Adrenal gland (tissue), 9 donors: ENCODE measurements at regions not wholly inside any gene's neighbourhood (a gene's known extent, or its start where the extent isn't known, plus 50 kb on each side); places are given as distances from the start of the nearest gene placed in this dataset.

Experiments used
- DNase-seq, 7 donors: peaks; one replicate each; pipeline ENCODE4 v3.0.0-alpha.2; 2019 to 2020
- H3K27ac ChIP-seq, 5 donors: fragments of 200-600 bp; sonication (generic) in 4 of 5; 1 replicate in 3 of 5; 2 replicates in 2 of 5; pipeline versions ENCODE4 v1.5.1 to v1.8.0; 2016 to 2020; ENCODE audit warnings: mild to moderate bottlenecking in 1 of 5
- H3K27me3 ChIP-seq: fragments of 200-600 bp; 2 replicates; pipeline ENCODE4 v1.8.0; 2021
- H3K36me3 ChIP-seq, 2 donors: fragments of 200-600 bp; replicated peaks in 1 of 2; 1 replicate in 1 of 2; 2 replicates in 1 of 2; pipeline versions ENCODE4 v1.5.1 to v1.8.0; 2018 to 2022
- H3K4me1 ChIP-seq, 2 donors: fragments of 200-600 bp; replicated peaks in 1 of 2; 1 replicate in 1 of 2; 2 replicates in 1 of 2; pipeline versions ENCODE4 v1.5.1 to v1.8.0; 2018 to 2021
- H3K4me3 ChIP-seq, 4 donors: fragments of 200-600 bp; sonication (generic) in 3 of 4; one replicate each; pipeline ENCODE4 v1.5.1; 2016 to 2018
- H3K9me3 ChIP-seq, 3 donors: fragments of 200-600 bp; sonication (generic) in 1 of 3; replicated peaks in 1 of 3; 1 replicate in 2 of 3; 2 replicates in 1 of 3; pipeline versions ENCODE4 v1.5.1 to v1.8.0; 2016 to 2021
- CTCF ChIP-seq, 6 experiments: fragments of 450-650 bp in 4 of 6; fragments of 200-600 bp in 2 of 6; sonication (generic) in 1 of 6; IDR thresholded peaks; 1 replicate in 5 of 6; 2 replicates in 1 of 6; pipeline versions ENCODE4 v1.5.1 to v1.8.0; 2016 to 2021; ENCODE audit warnings: antibody characterized with exemption in 6 of 6, mild to moderate bottlenecking in 2 of 6, moderate library complexity in 1 of 6
- POLR2A ChIP-seq, 2 donors: fragments of 450-650 bp; IDR thresholded peaks; one replicate each; pipeline ENCODE4 v1.6.1; 2017; ENCODE audit warnings: antibody characterized with exemption in 2 of 2, mild to moderate bottlenecking in 2 of 2, moderate library complexity in 1 of 2
- WGBS, 4 donors: extraction: QIAGEN DNeasy Blood & Tissue Kit in 2 of 4; methylation state at CpG; one replicate each; pipeline versions ENCODE4 v1.1.5 to v1.1.7; 2013 to 2017; 5-methylcytosine and 5-hydroxymethylcytosine counted together
- intact Hi-C, 2 donors: fragments of 100-400 bp; cut with DNase I; formaldehyde crosslinking; loops; one replicate each; pipeline versions ENCODE4 v1.14.1 to v1.15.0; 2022 to 2023
- donor health status: healthy with polysubstance abuse.
- donor health status: Bipolar disorder and iron deficiency.
- donor health status: DM: yes; HTN: yes; CAD: no.
- donor health status: DM: no; HTN: no; CAD: no.
- donor health status: DM: no; HTN: no; CAD: no.

GRCh38 chr1:56068210-56068609 lies 511.2 kb downstream of the PLPP3 start:
- TF ChIP-seq CTCF (IDR thresholded peaks at IDR 0.05) (no peak), POLR2A (IDR thresholded peaks at IDR 0.05) (no peak)
- H3K27me3 ChIP-seq, result no peaks in the 10 kb centered on the region
- H3K27ac ChIP-seq, result no peak overlapping the region
- H3K36me3 ChIP-seq, result no peaks in the 10 kb centered on the region
- intact Hi-C loops, result no loop called here
- H3K4me1 ChIP-seq, result no peaks in the 10 kb centered on the region
- WGBS, 4 donors, result 79 to 84% (median 82%) methylated on average over 6 of the region's 6 CpGs
- no peaks in the 10 kb centered on the region for H3K9me3 ChIP-seq
- H3K4me3 ChIP-seq, result no peak overlapping the region
- DNase-seq, result no peak

GRCh38 chr1:56065729-56066128 lies 513.6 kb downstream of the PLPP3 start:
- H3K27ac ChIP-seq, result no peak overlapping the region
- 63 to 73% (median 69%) methylated on average over 3 of the region's 3 CpGs for WGBS, 4 donors
- H3K4me1 ChIP-seq, result no peaks in the 10 kb centered on the region
- H3K36me3 ChIP-seq, result no peaks in the 10 kb centered on the region
- H3K27me3 ChIP-seq, result no peaks in the 10 kb centered on the region
- H3K4me3 ChIP-seq, result no peak overlapping the region
- intact Hi-C loops, result no loop called here
- no peak for DNase-seq
- H3K9me3 ChIP-seq, result no peaks in the 10 kb centered on the region
- TF ChIP-seq POLR2A (IDR thresholded peaks at IDR 0.05) (no peak), CTCF (IDR thresholded peaks at IDR 0.05) (no peak)

- H3K27ac ChIP-seq, result no peak overlapping the region
- no peak for TF ChIP-seq CTCF (IDR thresholded peaks at IDR 0.05)
- TF ChIP-seq POLR2A (IDR thresholded peaks at IDR 0.05), result no peak
- no peaks in the 10 kb centered on the region for H3K4me1 ChIP-seq
- H3K36me3 ChIP-seq, result no peaks in the 10 kb centered on the region
- WGBS, 4 donors, result 62 to 72% (median 69%) methylated on average over 3 of the region's 3 CpGs
- intact Hi-C loops, result no loop called here
- H3K4me3 ChIP-seq, result no peak overlapping the region
- no peaks in the 10 kb centered on the region for H3K9me3 ChIP-seq
- H3K27me3 ChIP-seq, result no peaks in the 10 kb centered on the region
- DNase-seq, result no peak
These were observed 514.7 kb downstream of the PLPP3 start for GRCh38 chr1:56064705-56065104.

GRCh38 chr1:56063461-56063860 lies 515.9 kb downstream of the PLPP3 start:
- 76 to 93% (median 87%) methylated on average over 4 of the region's 4 CpGs for WGBS, 4 donors
- intact Hi-C loops, result no loop called here
- no peaks in the 10 kb centered on the region for H3K36me3 ChIP-seq
- no peaks in the 10 kb centered on the region for H3K4me1 ChIP-seq
- H3K27ac ChIP-seq, result no peak overlapping the region
- DNase-seq, result peak in 2 of 7 donors; percentile 10 to 18
- no peak for TF ChIP-seq CTCF (IDR thresholded peaks at IDR 0.05)
- no peak for TF ChIP-seq POLR2A (IDR thresholded peaks at IDR 0.05)
- no peaks in the 10 kb centered on the region for H3K9me3 ChIP-seq
- no peak overlapping the region for H3K4me3 ChIP-seq
- H3K27me3 ChIP-seq, result no peaks in the 10 kb centered on the region
